ENCODE measurements at regions not wholly inside any gene's neighbourhood (a gene's known extent, or its start where the extent isn't known, plus 50 kb on each side); places are given as distances from the start of the nearest gene placed in this dataset.
"Not testable (repeated sequence)": the region's sequence is repeated elsewhere in the genome, so short reads cannot be mapped to it uniquely, and the experiment has no call there.

- Histone ChIP-seq H3K4me1 (no peaks in the 10 kb centered on the region), H3K27ac (no peak overlapping the region), H3K27me3 (no peaks in the 10 kb centered on the region), H3K9me3 (no peaks in the 10 kb centered on the region), H3K4me3 (no peak overlapping the region), H3K36me3 (no peaks in the 10 kb centered on the region)
- DNase-seq (ENCODE audit: low spot score): no peak
- TF ChIP-seq CTCF (IDR thresholded peaks at IDR 0.05): no peak
Observed at GRCh38 chr19:31049431-31049830, 299.8 kb downstream of the TSHZ3 start.

DNA sequence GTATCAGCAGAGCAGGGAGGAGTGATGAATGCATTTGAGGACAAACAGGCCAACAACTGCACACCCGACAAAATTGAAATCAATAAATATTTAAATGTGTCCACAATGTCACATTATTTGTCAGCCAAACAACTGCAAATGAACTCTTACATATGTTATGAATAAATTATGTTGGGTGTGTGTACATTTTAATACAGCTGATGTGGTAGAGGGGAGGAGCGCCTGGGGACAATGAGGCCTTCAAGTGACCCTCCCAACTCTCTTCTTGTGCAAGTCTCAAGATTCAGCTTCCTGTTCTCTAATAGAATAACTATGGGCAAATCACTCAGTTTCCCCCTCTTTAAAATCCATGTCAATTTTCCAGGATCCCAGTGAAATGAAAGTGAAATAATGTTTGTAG, 303.2 kb downstream of the TSHZ3 start:
- no peak for DNase-seq (ENCODE audit: low spot score)
- H3K9me3 ChIP-seq: no peaks in the 10 kb centered on the region
- no peak for TF ChIP-seq CTCF (IDR thresholded peaks at IDR 0.05)
- no peak overlapping the region for H3K27ac ChIP-seq
- no peaks in the 10 kb centered on the region for H3K36me3 ChIP-seq
- H3K4me3 ChIP-seq: no peak overlapping the region
- H3K27me3 ChIP-seq: no peaks in the 10 kb centered on the region
- H3K4me1 ChIP-seq: no peaks in the 10 kb centered on the region

DNA sequence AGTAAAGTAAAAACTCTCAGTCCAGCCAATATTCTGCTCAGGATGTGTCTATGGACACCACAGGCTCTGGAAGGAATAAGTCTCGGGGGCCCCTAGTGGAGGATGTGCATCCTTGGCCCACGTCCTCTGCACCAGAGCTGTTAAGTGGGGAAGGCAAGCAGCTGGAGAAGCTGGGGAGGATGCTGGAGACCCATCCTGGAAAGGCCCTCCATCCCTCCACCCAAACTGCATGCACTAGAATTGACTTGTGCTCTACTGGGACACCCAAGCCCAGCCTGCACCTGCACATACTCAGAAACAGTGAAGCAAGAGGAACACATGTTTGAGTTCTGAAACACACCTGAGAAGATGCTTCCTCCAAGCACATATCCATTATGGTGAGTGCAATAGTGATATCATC, 307.8 kb downstream of the TSHZ3 start:
- Histone ChIP-seq H3K4me1 (no peaks in the 10 kb centered on the region), H3K36me3 (no peaks in the 10 kb centered on the region), H3K9me3 (no peaks in the 10 kb centered on the region), H3K4me3 (no peak overlapping the region), H3K27me3 (no peaks in the 10 kb centered on the region), H3K27ac (no peak overlapping the region)
- TF ChIP-seq CTCF (IDR thresholded peaks at IDR 0.05): no peak
- no peak for DNase-seq (ENCODE audit: low spot score)

GRCh38 chr19:31039151-31039550, 310.1 kb downstream of the TSHZ3 start:
- no peak for DNase-seq (ENCODE audit: low spot score)
- Histone ChIP-seq H3K4me1 (no peaks in the 10 kb centered on the region), H3K4me3 (no peak overlapping the region), H3K36me3 (no peaks in the 10 kb centered on the region), H3K9me3 (no peaks in the 10 kb centered on the region), H3K27ac (no peak overlapping the region), H3K27me3 (no peaks in the 10 kb centered on the region)
- TF ChIP-seq CTCF (IDR thresholded peaks at IDR 0.05): no peak

DNA sequence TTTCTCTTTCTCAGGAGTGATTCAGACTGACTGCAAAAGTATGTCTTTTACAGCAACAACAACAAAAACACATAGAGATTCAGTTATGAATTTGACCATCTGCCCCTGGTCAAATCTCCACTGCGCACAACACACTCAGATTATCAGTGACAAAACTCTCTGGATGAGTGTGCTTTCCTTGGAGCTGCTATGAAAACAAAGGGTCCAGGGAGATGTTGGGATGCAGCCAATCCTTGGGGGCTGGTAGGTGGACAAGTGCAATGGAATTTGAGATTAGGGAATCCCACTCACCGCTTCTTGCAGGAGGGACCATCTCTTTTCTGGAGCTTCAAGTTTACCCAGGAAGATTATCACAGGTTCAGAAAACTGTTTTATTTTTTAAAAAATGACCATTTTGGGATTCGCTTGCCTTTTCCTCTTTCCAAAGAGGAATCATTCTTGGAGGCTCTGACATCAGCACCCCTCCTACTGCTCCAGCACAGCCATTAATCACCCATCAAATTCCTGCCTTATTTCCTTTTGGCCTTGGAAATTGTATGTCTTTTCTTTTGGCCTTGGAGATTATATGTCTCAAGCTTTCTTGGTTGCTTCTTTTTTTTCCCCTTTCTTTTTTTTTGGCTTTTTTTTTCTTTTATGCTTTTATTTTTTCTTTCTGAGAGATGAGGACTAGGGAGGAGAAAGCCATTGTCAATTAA, 311.8 kb downstream of the TSHZ3 start:
- no peaks in the 10 kb centered on the region for H3K27me3 ChIP-seq
- H3K27ac ChIP-seq: no peak overlapping the region
- H3K4me1 ChIP-seq: no peaks in the 10 kb centered on the region
- H3K9me3 ChIP-seq: no peaks in the 10 kb centered on the region
- DNase-seq (ENCODE audit: low spot score): no peak
- no peak for TF ChIP-seq CTCF (IDR thresholded peaks at IDR 0.05)
- H3K4me3 ChIP-seq: no peak overlapping the region
- no peaks in the 10 kb centered on the region for H3K36me3 ChIP-seq

DNA sequence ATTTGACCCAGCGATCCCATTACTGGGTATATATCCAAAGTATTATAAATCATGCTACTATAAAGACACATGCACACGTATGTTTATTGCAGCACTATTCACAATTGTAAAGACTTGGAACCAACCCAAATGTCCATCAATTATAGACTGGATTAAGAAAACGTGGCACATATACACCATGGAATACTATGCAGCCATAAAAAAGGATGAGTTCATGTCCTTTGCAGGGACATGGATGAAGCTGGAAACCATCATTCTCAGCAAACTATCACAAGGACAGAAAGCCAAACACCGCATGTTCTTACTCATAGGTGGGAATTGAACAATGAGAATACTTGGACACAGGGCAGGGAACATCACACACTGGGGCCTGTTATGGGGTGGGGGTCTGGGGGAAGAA, 317.8 kb downstream of the TSHZ3 start:
- not testable (repeated sequence) for H3K4me3 ChIP-seq; H3K27me3 ChIP-seq; H3K4me1 ChIP-seq; H3K9me3 ChIP-seq; H3K36me3 ChIP-seq; DNase-seq (ENCODE audit: low spot score); H3K27ac ChIP-seq

Data from right atrium auricular region (tissue), 2 donors.